GM03348 (cell line): ENCODE measurements at regions not wholly inside any gene's neighbourhood (a gene's known extent, or its start where the extent isn't known, plus 50 kb on each side); places are given as distances from the start of the nearest gene placed in this dataset.

Experiments
- DNase-seq: peaks from one replicate; pipeline ENCODE4 v3.0.0; 2012; ENCODE audit warnings: low spot score

GRCh38 chr7:22586786-22587140, 86.8 kb upstream of the STEAP1B start:
- DNase-seq, result peak; percentile 43

- DNase-seq, result no peak
Observed at GRCh38 chr7:22586101-22586785, 86.3 kb upstream of the STEAP1B start.

- DNase-seq, result no peak
Observed at GRCh38 chr7:22584179-22584578, 84.2 kb upstream of the STEAP1B start.

- peak; percentile 68 for DNase-seq
Observed at GRCh38 chr7:22582863-22583622, 83.1 kb upstream of the STEAP1B start.

- DNase-seq, result no peak
Observed at GRCh38 chr7:22581099-22581498, 81.1 kb upstream of the STEAP1B start.

- DNase-seq, result no peak
Observed at GRCh38 chr7:22579961-22580360, 80.0 kb upstream of the STEAP1B start.

GRCh38 chr7:22578007-22578733, 78.2 kb upstream of the STEAP1B start:
- DNase-seq, result no peak

- DNase-seq, result peak; percentile 75
Observed at GRCh38 chr7:22577470-22578001, 77.5 kb upstream of the STEAP1B start.

GRCh38 chr7:22576612-22577469, 76.9 kb upstream of the STEAP1B start:
- no peak for DNase-seq

- DNase-seq, result no peak
Observed at GRCh38 chr7:22574754-22575520, 74.9 kb upstream of the STEAP1B start.

- DNase-seq, result no peak
Observed at GRCh38 chr7:22572937-22573336, 72.9 kb upstream of the STEAP1B start.

- peak; percentile 36 for DNase-seq
Observed at GRCh38 chr7:22572292-22572691, 72.3 kb upstream of the STEAP1B start.

- DNase-seq, result no peak
Observed at GRCh38 chr7:22571766-22572165, 71.8 kb upstream of the STEAP1B start.

- DNase-seq, result no peak
Observed at GRCh38 chr7:22569586-22570321, 69.8 kb upstream of the STEAP1B start.

GRCh38 chr7:22566592-22566991, 66.6 kb upstream of the STEAP1B start:
- DNase-seq, result no peak

- no peak for DNase-seq
Observed at GRCh38 chr7:22566176-22566575, 66.2 kb upstream of the STEAP1B start.

GRCh38 chr7:22565315-22565811, 65.4 kb upstream of the STEAP1B start:
- peak; percentile 56 for DNase-seq

GRCh38 chr7:22564511-22565045, 64.6 kb upstream of the STEAP1B start:
- DNase-seq, result peak; percentile 77

- peak; percentile 17 for DNase-seq
Observed at GRCh38 chr7:22563621-22564241, 63.7 kb upstream of the STEAP1B start.
